ENCODE measurements at regions not wholly inside any gene's neighbourhood (a gene's known extent, or its start where the extent isn't known, plus 50 kb on each side); places are given as distances from the start of the nearest gene placed in this dataset.

GRCh38 chr15:97615114-97615513, 345.4 kb upstream of the ARRDC4 start:
- Histone ChIP-seq H3K9me3 (ENCODE audit: low read length) (peaks cover 79% of the 10 kb centered on the region), H3K27me3 (ENCODE audit: control insufficient read depth in 1 of 2, insufficient read depth in 2 of 2, low read length in 2 of 2) (no peaks in the 10 kb centered on the region), H3K79me2 (ENCODE audit: insufficient read depth, low read length) (no peaks in the 10 kb centered on the region), H3K27ac (ENCODE audit: extremely low read length, insufficient read depth, low read length) (no peak overlapping the region), H3K4me2 (ENCODE audit: low read depth, low read length) (no peak overlapping the region), H3K36me3 (replicated peaks in 1 of 2; ENCODE audit: control insufficient read depth in 1 of 2, insufficient read depth in 2 of 2, low read length in 2 of 2) (no peaks in the 10 kb centered on the region), H4K20me1 (ENCODE audit: insufficient read depth, low read length) (no peaks in the 10 kb centered on the region), H3K9ac (ENCODE audit: insufficient read depth, low read depth, low read length) (no peak overlapping the region), H2AFZ (ENCODE audit: low read length) (no peak overlapping the region), H3K4me1 (ENCODE audit: insufficient read depth, low read length) (no peaks in the 10 kb centered on the region), H3K4me3 (replicated peaks in 1 of 3; ENCODE audit: insufficient read depth in 1 of 3, low read depth in 2 of 3, low read length in 3 of 3) (no peak overlapping the region)
- intact Hi-C loops (cut with micrococcal nuclease; ENCODE audit: unreplicated experiment), result no loop called here
- ChIA-PET POLR2A (no interaction called here), CTCF (ENCODE audit: low intra/inter-chr PET ratio, low total read pairs) (no interaction called here)
- TF ChIP-seq KAT8 (CRISPR knock-in tag; IDR thresholded peaks at IDR 0.05) (no peak), ZNF496 (CRISPR knock-in tag; IDR thresholded peaks at IDR 0.05; ENCODE audit: insufficient replicate concordance) (no peak), ZNF512 (CRISPR knock-in tag; IDR thresholded peaks at IDR 0.05) (no peak)
- TF ChIP-seq, protein P1, sequence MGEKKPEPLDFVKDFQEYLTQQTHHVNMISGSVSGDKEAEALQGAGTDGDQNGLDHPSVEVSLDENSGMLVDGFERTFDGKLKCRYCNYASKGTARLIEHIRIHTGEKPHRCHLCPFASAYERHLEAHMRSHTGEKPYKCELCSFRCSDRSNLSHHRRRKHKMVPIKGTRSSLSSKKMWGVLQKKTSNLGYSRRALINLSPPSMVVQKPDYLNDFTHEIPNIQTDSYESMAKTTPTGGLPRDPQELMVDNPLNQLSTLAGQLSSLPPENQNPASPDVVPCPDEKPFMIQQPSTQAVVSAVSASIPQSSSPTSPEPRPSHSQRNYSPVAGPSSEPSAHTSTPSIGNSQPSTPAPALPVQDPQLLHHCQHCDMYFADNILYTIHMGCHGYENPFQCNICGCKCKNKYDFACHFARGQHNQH (CRISPR knock-in tag; IDR thresholded peaks at IDR 0.05), result no peak
- TF ChIP-seq, protein P2, sequence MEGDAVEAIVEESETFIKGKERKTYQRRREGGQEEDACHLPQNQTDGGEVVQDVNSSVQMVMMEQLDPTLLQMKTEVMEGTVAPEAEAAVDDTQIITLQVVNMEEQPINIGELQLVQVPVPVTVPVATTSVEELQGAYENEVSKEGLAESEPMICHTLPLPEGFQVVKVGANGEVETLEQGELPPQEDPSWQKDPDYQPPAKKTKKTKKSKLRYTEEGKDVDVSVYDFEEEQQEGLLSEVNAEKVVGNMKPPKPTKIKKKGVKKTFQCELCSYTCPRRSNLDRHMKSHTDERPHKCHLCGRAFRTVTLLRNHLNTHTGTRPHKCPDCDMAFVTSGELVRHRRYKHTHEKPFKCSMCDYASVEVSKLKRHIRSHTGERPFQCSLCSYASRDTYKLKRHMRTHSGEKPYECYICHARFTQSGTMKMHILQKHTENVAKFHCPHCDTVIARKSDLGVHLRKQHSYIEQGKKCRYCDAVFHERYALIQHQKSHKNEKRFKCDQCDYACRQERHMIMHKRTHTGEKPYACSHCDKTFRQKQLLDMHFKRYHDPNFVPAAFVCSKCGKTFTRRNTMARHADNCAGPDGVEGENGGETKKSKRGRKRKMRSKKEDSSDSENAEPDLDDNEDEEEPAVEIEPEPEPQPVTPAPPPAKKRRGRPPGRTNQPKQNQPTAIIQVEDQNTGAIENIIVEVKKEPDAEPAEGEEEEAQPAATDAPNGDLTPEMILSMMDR (CRISPR knock-in tag; IDR thresholded peaks at IDR 0.05), result no peak
- TF ChIP-seq, protein P3, sequence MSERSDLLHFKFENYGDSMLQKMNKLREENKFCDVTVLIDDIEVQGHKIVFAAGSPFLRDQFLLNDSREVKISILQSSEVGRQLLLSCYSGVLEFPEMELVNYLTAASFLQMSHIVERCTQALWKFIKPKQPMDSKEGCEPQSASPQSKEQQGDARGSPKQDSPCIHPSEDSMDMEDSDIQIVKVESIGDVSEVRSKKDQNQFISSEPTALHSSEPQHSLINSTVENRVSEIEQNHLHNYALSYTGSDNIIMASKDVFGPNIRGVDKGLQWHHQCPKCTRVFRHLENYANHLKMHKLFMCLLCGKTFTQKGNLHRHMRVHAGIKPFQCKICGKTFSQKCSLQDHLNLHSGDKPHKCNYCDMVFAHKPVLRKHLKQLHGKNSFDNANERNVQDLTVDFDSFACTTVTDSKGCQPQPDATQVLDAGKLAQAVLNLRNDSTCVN (CRISPR knock-in tag; IDR thresholded peaks at IDR 0.05; ENCODE audit: borderline replicate concordance), result no peak
- WGBS (ENCODE audit: low lambda C conversion rate), result 4% methylated on average over 1 of the region's 1 CpG
- DNase-seq (ENCODE audit: low spot score), result no peak
- no TSS peak for BruUV-seq (replicated peaks)
- no peak for FAIRE-seq
- ATAC-seq, result no peak
- in situ Hi-C loops (cut with HindIII; ENCODE audit: extremely low pct_ligation_motif_present, low pct_unique_long_range_greater_than_20kb), result no loop called here

Measured in HepG2 (cell line).